GM21737 (cell line): ENCODE measurements at regions not wholly inside any gene's neighbourhood (a gene's known extent, or its start where the extent isn't known, plus 50 kb on each side); places are given as distances from the start of the nearest gene placed in this dataset.

Experiments
- ATAC-seq: cut with Tn5 transposase; IDR thresholded peaks from one replicate; pipeline ENCODE4 v1.9.1; 2021; ENCODE audit warnings: mild to moderate bottlenecking, moderate library complexity; ENCODE audit not compliant: unreplicated experiment

DNA sequence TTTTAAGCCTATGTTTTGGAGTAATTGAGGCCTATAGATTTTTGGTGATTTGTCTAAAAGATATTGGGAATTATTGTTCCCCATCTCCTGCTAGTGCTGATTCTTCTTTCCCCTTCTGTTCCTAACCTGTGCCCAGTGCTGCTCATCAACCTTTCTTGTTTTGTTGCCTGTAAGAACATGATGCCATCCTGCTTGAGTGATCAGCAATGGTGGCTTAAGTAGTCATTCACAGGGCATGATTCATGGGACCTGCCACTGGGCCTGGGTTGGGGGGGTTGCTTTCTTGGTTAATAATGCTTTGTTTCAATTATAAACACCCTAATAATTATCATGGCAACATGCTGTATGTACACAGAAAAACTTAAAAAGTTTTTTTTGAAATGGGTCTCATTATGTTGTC, 562.9 kb upstream of the SETBP1 start:
- ATAC-seq = no peak

DNA sequence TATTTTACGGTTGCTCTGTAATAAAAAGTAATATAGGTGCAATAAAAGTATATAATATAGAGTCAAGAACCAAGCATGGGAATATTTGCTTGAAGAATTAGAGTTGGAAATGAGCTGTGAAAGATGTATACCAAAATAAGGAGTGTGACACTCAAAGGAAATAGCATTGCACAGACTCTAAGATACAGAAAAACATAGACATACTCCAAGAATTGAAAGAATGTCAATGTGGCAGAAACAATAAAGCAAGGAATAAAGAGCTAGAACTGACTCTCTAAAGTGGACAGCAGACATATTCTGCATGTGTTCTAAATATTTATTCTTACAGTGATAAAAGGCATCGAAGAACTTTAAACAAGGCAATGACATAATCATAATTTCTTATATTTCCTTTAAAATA, 561.1 kb upstream of the SETBP1 start:
- ATAC-seq = no peak

DNA sequence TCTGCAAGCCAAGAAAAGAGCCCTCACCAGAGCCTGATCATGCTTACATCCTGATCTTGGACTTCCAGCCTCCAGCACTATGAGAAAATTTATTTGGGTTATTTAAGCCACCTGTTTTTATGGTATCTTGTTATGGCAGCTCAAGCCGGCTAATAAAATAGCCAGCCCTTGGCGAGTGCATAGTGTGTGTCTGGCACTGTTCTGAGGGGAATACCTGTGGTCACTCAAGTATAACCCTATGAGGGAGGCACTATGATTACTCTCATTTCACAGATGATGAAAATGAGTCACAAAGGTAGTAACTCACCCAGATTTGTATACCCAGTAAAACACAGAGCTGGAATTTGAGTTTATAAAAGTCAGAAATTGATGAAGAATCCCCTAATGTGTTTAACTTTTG, 556.9 kb upstream of the SETBP1 start:
- no peak for ATAC-seq

DNA sequence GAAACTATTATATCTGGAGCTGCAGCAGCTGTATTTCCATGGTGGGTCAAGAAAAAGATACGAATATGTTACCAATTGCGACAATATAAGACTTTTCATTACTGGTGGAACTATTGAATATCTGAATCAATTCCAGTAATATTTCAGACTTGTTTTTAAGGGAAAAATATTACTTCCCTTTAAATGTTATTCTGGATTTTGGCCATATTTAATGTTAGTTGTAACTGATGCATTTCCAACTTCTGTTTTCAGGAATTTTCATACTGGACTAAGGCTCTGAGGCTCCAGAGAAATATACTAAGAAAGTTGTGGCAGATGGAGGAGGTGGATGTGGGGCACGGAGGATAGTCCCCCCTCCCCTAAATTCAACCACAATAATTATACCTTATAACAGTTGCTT, 555.2 kb upstream of the SETBP1 start:
- no peak for ATAC-seq

DNA sequence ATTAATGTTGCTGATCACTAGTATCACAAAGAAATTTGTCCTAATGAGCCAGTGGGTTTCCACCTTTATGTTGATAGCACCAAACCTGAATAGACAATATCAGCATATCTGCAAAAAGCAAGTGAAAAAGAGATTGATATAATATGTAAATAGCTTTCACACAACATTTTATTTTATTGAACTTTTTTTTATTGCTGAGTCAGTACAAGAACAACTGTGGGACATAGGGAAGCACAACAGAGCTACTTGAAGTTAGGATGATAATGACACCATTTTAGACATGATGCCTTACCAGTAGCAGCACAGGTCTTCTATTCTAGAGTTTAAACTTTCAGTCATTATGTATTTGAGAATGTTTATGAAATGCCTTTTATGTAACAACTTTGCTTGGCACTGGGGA, 554.1 kb upstream of the SETBP1 start:
- ATAC-seq = no peak

DNA sequence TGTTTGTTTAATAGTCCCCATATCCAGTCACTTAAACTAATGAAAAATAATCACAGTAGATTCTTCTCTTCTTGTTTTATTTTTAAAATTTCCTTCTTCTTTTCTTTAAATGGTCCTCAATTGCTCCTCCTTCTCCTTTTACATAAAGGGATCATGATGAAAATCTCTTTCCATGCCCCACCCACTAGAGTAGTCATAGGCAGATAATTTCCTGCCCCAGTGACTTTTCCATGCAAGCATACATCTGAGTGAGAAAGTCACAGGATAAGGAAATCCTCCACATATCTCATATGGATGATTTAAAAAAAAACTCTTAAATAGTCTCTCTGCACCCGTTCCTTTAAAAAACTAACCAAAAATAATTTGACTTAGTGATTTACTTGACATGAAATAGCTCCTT, 552.3 kb upstream of the SETBP1 start:
- ATAC-seq = no peak

DNA sequence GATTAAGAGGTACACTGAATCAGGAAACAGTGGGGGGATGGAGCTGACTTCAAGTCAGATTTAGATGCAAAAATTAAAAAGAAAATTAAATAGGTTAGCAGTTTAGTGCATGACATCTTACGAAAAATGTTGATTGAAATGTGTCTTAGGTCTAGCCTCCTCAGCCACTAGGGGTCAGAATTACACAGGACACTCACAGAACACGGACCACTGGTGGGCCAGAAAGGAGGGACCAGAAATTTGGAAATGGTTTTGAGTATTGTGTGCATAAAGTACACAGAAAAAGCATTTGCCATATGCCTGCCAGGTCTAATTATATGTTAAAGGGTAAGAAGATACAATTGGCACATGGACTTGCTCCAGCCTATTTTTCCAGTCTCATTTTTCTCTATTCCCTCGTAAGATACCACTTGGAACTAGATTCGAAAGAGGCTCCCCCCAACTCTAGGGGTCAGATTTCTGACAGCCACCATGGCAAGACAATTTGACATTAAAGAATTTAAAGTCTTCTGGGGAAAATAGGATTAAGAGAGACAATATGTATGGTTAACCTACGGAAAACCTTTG, 550.2 kb upstream of the SETBP1 start:
- ATAC-seq = no peak

DNA sequence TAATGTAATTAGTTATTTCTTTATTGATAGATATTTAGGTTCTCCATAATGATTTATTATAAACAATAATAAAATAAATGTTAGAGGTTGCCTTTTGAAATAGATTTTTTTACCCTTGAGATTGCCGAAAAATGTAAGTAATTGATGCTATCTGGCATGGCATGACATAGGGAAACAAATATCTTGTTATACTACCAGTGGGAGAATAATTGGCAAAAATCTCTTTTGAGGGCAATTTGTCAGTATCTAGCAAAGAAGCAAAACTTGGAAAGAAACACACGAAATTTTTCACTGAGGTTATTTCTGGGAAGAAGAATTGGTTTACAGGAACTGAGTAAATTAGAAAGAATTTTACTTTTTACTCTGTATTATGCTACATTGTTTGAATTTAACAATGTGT, 547.2 kb upstream of the SETBP1 start:
- ATAC-seq = no peak

DNA sequence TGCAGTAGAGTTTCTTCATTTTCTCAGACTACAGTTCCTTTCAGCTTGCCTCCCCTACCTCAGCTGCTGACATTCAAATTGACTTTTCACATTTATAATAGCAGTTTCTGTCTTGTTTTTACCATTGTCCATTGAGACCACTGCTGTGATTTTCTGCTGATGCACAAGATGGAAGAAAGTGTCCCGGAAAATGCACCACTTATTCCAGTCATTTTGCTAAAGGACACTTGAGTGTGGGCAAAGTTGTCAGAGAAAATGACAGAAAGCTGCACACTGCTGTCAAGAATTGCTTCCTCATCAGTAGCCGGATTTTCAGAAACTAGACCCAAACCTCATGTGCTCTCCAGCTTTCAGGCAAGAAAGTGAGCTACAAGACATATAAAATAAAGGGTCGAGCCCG, 546.2 kb upstream of the SETBP1 start:
- no peak for ATAC-seq

DNA sequence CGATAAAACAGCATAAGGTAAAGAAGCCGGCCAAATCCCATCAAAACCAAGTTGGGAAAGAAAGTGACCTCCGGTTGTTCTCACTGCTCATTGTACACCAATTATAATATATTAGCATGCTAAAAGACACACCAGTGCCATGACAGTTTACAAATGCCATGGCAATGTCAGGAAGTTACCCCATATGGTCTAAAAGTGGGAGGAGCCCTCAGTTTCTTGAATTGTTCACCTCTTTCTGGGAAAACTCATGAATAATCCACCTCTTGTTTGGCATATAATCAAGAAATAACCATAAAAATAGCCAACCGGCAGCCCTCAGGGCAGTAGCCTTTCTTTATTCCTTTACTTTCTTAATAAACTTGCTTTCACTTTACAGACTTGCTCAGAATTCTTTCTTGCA, 544.9 kb upstream of the SETBP1 start:
- no peak for ATAC-seq

DNA sequence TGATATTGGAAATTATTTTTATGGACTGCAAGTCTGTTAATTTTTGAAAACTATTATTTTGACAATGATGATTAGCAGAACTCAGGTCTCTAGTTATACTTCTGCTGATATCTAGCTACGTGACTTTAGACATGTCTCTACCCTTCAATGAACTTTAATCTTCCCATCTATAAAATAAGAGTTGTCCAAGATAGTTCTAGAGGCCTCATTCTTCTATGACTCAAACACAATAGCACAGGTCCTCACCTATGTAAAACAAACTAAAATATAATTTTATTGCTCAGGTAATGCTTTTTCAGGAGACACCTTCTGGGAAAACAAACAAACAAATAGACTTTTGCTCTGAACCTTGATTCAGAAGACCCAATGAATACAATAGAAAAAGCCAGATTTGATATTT, 544.4 kb upstream of the SETBP1 start:
- ATAC-seq = no peak

DNA sequence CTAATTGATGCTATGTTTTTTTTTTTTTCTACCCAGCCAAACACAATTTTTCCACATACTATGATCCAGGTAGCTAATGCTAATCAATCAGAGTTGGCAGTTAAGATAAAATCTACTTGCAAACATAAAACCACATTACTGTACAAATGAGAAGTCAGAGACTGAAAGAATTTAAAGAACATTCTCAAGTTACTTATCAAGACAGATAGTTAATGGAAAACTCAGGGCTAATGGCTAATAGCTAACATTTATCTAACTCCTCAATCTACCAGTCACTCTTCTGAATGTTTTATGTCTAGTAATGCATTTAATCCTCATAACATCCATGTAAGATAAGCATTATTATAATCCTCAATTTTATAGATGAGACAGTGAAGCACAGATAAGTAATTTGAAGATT, 537.6 kb upstream of the SETBP1 start:
- no peak for ATAC-seq

DNA sequence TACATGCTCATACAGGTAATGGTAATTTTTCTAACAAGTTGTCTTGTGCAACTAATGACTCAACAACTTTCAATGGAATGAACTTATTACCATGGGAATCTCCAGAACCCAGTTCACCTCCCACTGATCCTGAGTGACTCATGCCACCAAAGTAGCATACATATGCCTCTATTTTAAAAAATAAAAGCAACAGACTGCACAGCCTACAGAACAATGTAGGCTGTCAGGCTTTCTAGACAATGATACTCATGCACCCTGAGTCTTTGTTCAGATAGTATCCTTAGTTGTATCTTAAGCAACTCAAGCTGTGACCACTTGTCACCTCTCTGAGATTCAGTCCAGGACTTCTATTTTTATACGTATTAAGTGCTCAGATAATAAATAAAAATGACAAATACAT, 531.0 kb upstream of the SETBP1 start:
- ATAC-seq = no peak

DNA sequence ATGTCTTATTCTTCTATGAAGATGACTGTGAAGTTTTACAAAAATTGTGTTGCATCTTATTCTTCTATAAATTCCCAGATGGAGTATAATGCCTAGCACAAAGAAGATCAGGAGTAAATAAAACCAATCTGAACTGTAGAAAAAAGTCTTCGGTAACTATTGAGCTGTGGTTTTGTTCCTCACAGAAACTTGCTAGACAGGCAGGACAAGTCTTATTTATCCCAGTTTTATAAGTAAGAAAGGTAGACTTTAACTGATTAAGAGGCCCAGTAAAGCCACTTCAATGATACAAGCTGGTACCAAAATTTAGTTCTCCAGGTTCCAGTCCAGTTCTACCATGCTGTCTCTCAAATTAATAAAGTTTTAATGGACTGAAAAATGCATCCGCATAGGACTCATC, 526.7 kb upstream of the SETBP1 start:
- ATAC-seq = no peak

DNA sequence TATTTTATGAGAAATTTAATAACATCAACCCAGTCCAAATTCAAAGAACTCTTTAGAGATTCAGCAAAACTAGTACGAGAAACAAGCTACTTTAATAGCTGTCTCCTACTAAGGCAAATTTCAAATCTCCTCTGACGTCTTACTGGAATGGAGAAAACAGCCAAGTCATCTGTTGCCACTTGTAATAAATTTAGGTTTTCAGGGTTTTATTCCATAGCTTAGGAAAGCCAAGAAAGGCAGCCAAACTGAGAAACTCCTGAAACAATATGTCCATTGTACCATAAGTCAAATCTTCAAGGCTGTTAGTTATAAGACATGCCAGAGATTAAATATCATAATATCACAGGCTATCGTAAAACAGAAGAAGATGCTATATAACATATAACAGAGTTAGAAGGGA, 524.6 kb upstream of the SETBP1 start:
- ATAC-seq = no peak

DNA sequence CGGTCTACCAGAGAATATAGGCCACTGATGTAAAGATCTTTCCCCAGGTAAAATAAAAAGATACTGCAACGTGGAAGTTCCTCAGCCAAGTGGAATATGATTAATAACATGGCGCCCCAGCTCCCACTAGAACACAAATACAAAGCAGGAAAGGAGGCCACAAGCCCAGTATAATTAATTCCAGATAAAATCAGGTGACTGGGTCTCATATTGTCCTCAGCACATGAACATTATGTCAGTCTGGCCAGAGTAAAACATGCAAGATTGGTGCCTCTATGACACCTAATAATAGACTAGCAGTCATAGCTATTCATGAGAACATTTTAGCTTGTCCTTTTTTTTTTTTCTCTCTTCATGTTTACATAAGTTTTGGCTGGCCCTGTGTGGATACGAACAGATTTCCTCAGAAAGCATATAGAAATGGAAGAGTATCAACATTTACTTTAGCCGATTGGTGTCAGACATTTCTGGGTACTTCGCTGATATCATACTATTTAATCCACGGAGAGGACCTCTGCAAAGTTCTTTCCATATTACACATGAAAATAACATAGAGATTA, 523.8 kb upstream of the SETBP1 start:
- no peak for ATAC-seq

DNA sequence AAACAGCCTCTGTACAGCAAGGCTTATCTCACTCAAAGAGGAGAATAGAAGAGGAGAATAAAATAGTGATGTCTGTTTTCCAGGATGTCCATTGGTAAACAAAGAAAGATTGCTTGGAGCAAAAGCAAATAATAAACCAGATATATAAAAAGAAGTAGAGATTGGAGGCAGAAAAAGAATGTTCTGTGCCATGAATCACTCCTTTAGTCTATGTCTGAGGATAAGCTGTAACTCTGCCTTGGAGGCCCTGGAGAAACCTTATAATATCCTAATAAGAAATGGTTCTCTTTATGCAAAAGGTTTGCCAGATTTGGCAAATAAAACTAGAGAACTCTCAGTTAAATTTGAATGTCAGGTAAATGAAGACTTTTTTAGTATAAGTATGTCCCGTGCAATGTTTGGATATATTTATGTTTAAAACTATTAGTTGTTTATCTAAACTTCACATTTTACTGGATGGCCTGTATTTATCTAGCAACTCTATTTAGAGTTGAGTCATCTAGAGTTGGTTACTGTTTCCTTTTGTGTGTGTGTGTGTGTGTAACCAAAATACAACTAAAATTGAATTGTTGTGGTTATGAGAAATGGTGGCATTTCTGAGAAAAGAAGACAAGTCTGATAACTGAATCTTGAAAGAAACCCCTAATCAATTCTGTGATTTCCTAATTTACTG, 510.3 kb upstream of the SETBP1 start:
- no peak for ATAC-seq

DNA sequence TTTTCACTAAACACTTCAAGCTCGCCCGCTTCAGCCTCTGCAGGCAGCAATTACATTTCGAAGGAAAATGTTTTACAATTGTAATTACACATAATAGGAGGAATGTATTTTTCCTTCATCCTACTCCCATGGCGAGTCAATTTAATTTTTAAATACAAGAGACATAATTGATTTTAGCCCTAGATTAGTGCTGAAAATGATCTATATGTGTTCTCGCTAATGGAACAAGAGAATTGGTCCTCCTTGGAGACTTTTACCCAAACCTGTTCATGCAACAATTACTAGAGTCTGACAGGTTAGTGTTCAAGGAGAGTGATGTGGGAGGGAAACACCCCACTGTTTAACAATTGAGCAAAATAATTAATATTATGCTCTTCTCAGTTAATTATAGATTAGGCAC, 509.4 kb upstream of the SETBP1 start:
- no peak for ATAC-seq

DNA sequence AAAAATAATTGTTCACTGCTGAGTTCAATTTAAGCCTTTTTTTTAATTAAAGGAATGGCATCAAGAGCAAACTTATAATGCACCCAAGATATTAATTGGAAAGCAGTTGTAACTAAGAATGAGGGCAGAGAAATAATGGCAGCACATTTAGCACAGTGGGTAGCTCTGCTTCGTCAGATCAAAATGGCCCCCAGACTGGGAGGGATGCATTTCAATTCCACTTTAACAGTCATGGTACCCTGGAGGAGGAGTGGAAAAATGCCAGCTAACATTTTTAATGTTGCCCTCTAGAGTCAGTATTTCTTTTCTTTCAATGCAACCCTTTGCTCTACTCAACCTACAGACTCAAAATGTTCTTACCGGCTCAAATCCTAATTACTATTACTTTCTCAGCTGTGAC, 504.8 kb upstream of the SETBP1 start:
- ATAC-seq = no peak

DNA sequence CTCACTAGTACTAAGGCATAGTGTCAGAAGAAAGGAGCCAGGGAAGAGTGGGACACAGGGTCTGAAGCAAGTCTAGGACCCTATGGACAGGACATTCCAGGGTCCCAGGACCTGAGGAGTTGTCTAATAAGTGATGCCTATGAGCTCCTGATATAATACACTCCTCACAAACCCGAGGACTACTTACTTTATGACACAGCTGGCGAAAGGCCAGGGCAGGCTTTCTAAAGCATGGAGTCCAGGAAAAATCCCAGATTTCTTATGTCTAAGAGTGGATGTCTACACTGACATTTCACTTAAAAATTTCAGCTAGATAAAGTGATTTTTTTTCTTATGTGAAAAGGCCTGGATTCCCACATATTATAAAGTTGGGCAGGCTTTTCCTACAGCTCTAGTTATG, 502.2 kb upstream of the SETBP1 start:
- no peak for ATAC-seq

DNA sequence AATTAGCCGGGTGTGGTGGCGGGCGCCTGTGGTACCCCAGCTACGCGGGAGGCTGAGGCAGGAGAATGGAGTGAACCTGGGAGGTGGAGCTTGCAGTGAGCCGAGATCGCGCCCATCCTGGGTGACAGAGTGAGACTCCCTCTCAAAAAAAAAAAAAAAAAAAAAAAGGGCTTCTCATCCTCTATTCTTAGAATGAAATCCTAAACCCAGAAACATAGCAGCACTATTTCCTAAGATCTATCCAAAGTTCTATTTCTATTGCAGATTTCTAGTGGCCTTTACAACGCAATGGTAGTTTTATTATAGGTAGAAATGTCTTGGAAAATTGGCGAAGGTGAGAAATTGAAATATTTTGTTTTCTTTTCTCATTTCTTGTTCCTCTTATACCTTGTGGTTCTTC, 501.0 kb upstream of the SETBP1 start:
- ATAC-seq = no peak

DNA sequence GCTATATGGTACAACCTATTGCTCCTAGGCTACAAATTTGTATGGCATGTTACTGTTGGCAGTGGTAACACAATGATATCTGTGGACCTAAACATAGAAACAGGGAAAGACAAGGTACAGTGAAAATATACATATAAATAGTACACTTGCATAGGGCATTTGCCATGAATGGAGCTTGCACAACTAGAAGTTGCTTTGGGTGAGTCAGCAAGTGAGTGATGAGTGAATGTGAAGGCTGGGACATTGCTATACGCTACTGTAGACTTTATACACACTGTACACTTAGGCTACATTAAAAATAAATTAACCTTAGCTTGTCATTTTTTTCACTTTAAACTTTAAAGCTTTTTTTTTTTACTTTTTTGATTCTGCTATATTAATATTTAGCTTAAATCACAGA, 500.0 kb upstream of the SETBP1 start:
- ATAC-seq = no peak
